Immature natural killer cell (primary cell): ENCODE measurements at regions not wholly inside any gene's neighbourhood (a gene's known extent, or its start where the extent isn't known, plus 50 kb on each side); places are given as distances from the start of the nearest gene placed in this dataset.

Experiments
- DNase-seq, 3 donors: peaks; one replicate each; pipeline ENCODE4 v3.0.0; 2022; ENCODE audit warnings: mixed read lengths in 1 of 3
- H3K27ac Mint-ChIP-seq, 6 donors: one replicate each; pipeline ENCODE4 v1.8.0; 2020; ENCODE audit warnings: mixed read lengths in 6 of 6, mild to moderate bottlenecking in 5 of 6, inconsistent platforms in 4 of 6, moderate library complexity in 3 of 6
- H3K27me3 Mint-ChIP-seq, 3 donors: one replicate each; pipeline ENCODE4 v1.8.0; 2020 to 2021; ENCODE audit warnings: low read depth in 3 of 3, mild to moderate bottlenecking in 3 of 3, mixed read lengths in 3 of 3, moderate library complexity in 3 of 3, inconsistent platforms in 1 of 3
- H3K36me3 Mint-ChIP-seq, 3 donors: one replicate each; pipeline ENCODE4 v1.8.0; 2020; ENCODE audit warnings: mixed read lengths in 3 of 3, inconsistent platforms in 2 of 3, mild to moderate bottlenecking in 2 of 3
- H3K4me1 Mint-ChIP-seq, 2 donors: one replicate each; pipeline ENCODE4 v1.8.0; 2020; ENCODE audit warnings: inconsistent platforms in 2 of 2, mild to moderate bottlenecking in 2 of 2, mixed read lengths in 2 of 2, moderate library complexity in 1 of 2
- H3K4me3 Mint-ChIP-seq, 5 donors: one replicate each; pipeline ENCODE4 v1.8.0; 2020; ENCODE audit warnings: mild to moderate bottlenecking in 5 of 5, mixed read lengths in 5 of 5, inconsistent platforms in 3 of 5, moderate library complexity in 3 of 5
- H3K9me3 Mint-ChIP-seq, 6 donors: one replicate each; pipeline ENCODE4 v1.8.0; 2020; ENCODE audit warnings: mild to moderate bottlenecking in 6 of 6, mixed read lengths in 6 of 6, inconsistent platforms in 4 of 6, moderate library complexity in 3 of 6

- DNase-seq = no peak
- H3K27me3 Mint-ChIP-seq = peaks cover 0 to 8% (median 5%) of the 10 kb centered on the region in 3 donors
- H3K36me3 Mint-ChIP-seq = no peaks in the 10 kb centered on the region
- H3K9me3 Mint-ChIP-seq = no peaks in the 10 kb centered on the region
- H3K4me1 Mint-ChIP-seq = no peaks in the 10 kb centered on the region
- H3K27ac Mint-ChIP-seq = no peak overlapping the region
- no peak overlapping the region for H3K4me3 Mint-ChIP-seq
Observed at GRCh38 chr2:238690511-238690910, 157.4 kb upstream of the TWIST2 start.

- Mint-ChIP-seq H3K36me3 (no peaks in the 10 kb centered on the region), H3K9me3 (no peaks in the 10 kb centered on the region), H3K4me1 (no peaks in the 10 kb centered on the region), H3K27me3 (peaks cover 0 to 5% (median 5%) of the 10 kb centered on the region in 3 donors), H3K27ac (no peak overlapping the region), H3K4me3 (no peak overlapping the region)
- DNase-seq = no peak
Observed at GRCh38 chr2:238691596-238692491, 156.0 kb upstream of the TWIST2 start.

- DNase-seq = no peak
- H3K9me3 Mint-ChIP-seq = no peaks in the 10 kb centered on the region
- H3K4me1 Mint-ChIP-seq = no peaks in the 10 kb centered on the region
- peaks cover 0 to 5% (median 5%) of the 10 kb centered on the region in 3 donors for H3K27me3 Mint-ChIP-seq
- no peak overlapping the region for H3K27ac Mint-ChIP-seq
- no peak overlapping the region for H3K4me3 Mint-ChIP-seq
- H3K36me3 Mint-ChIP-seq = no peaks in the 10 kb centered on the region
Observed at GRCh38 chr2:238692562-238692961, 155.3 kb upstream of the TWIST2 start.

- Mint-ChIP-seq H3K4me1 (no peaks in the 10 kb centered on the region), H3K27me3 (peaks cover 0 to 4% (median 3%) of the 10 kb centered on the region in 3 donors), H3K9me3 (no peaks in the 10 kb centered on the region)
Observed at GRCh38 chr2:238693337-238694093, 154.4 kb upstream of the TWIST2 start.

GRCh38 chr2:238694136-238694755 is 153.6 kb upstream of the TWIST2 start:
- no peaks in the 10 kb centered on the region for H3K36me3 Mint-ChIP-seq
- no peaks in the 10 kb centered on the region for H3K4me1 Mint-ChIP-seq
- H3K4me3 Mint-ChIP-seq = no peak overlapping the region
- no peaks in the 10 kb centered on the region for H3K9me3 Mint-ChIP-seq
- no peak for DNase-seq
- no peak overlapping the region for H3K27ac Mint-ChIP-seq
- peaks cover 0 to 4% (median 3%) of the 10 kb centered on the region in 3 donors for H3K27me3 Mint-ChIP-seq

More at GRCh38 chr2:238693337-238694093, 154.4 kb upstream of the TWIST2 start:
- Mint-ChIP-seq H3K27ac (no peak overlapping the region), H3K36me3 (no peaks in the 10 kb centered on the region), H3K4me3 (no peak overlapping the region)
- no peak for DNase-seq

GRCh38 chr2:238694922-238695321 is 153.0 kb upstream of the TWIST2 start:
- no peak for DNase-seq
- no peaks in the 10 kb centered on the region for H3K4me1 Mint-ChIP-seq
- H3K27ac Mint-ChIP-seq = no peak overlapping the region
- no peaks in the 10 kb centered on the region for H3K36me3 Mint-ChIP-seq
- H3K9me3 Mint-ChIP-seq = no peaks in the 10 kb centered on the region
- peaks cover 0 to 4% (median 3%) of the 10 kb centered on the region in 3 donors for H3K27me3 Mint-ChIP-seq
- no peak overlapping the region for H3K4me3 Mint-ChIP-seq

GRCh38 chr2:238695538-238695937 is 152.3 kb upstream of the TWIST2 start:
- H3K4me1 Mint-ChIP-seq = no peaks in the 10 kb centered on the region
- DNase-seq = no peak
- H3K4me3 Mint-ChIP-seq = no peak overlapping the region
- H3K9me3 Mint-ChIP-seq = no peaks in the 10 kb centered on the region
- H3K27me3 Mint-ChIP-seq = peaks cover 0 to 4% (median 3%) of the 10 kb centered on the region in 3 donors
- H3K36me3 Mint-ChIP-seq = no peaks in the 10 kb centered on the region
- no peak overlapping the region for H3K27ac Mint-ChIP-seq

GRCh38 chr2:238696331-238696730 is 151.6 kb upstream of the TWIST2 start:
- H3K27ac Mint-ChIP-seq = no peak overlapping the region
- H3K27me3 Mint-ChIP-seq = peaks cover 2 to 4% (median 3%) of the 10 kb centered on the region in 3 donors
- no peak for DNase-seq
- H3K9me3 Mint-ChIP-seq = no peaks in the 10 kb centered on the region
- no peaks in the 10 kb centered on the region for H3K4me1 Mint-ChIP-seq
- no peaks in the 10 kb centered on the region for H3K36me3 Mint-ChIP-seq
- H3K4me3 Mint-ChIP-seq = no peak overlapping the region

- no peak overlapping the region for H3K4me3 Mint-ChIP-seq
- H3K4me1 Mint-ChIP-seq = no peaks in the 10 kb centered on the region
- no peaks in the 10 kb centered on the region for H3K9me3 Mint-ChIP-seq
- H3K36me3 Mint-ChIP-seq = no peaks in the 10 kb centered on the region
- H3K27ac Mint-ChIP-seq = no peak overlapping the region
- H3K27me3 Mint-ChIP-seq = peaks cover 2 to 6% (median 3%) of the 10 kb centered on the region in 3 donors
- no peak for DNase-seq
Observed at GRCh38 chr2:238696786-238697185, 151.1 kb upstream of the TWIST2 start.

- Mint-ChIP-seq H3K4me1 (no peaks in the 10 kb centered on the region), H3K27ac (no peak overlapping the region), H3K36me3 (no peaks in the 10 kb centered on the region), H3K4me3 (no peak overlapping the region), H3K27me3 (peaks cover 3 to 5% (median 4%) of the 10 kb centered on the region in 3 donors), H3K9me3 (no peaks in the 10 kb centered on the region)
- DNase-seq = no peak
Observed at GRCh38 chr2:238697193-238698071, 150.5 kb upstream of the TWIST2 start.

GRCh38 chr2:238698072-238698352 is 149.9 kb upstream of the TWIST2 start:
- no peak for DNase-seq
- H3K27ac Mint-ChIP-seq = no peak overlapping the region
- H3K4me1 Mint-ChIP-seq = no peaks in the 10 kb centered on the region
- no peaks in the 10 kb centered on the region for H3K36me3 Mint-ChIP-seq
- H3K27me3 Mint-ChIP-seq = peaks cover 3 to 4% (median 3%) of the 10 kb centered on the region in 3 donors
- H3K9me3 Mint-ChIP-seq = no peaks in the 10 kb centered on the region
- no peak overlapping the region for H3K4me3 Mint-ChIP-seq

GRCh38 chr2:238698451-238699306 is 149.2 kb upstream of the TWIST2 start:
- no peak for DNase-seq
- Mint-ChIP-seq H3K4me1 (no peaks in the 10 kb centered on the region), H3K4me3 (no peak overlapping the region), H3K9me3 (no peaks in the 10 kb centered on the region), H3K27ac (no peak overlapping the region), H3K27me3 (peaks cover 3 to 4% (median 3%) of the 10 kb centered on the region in 3 donors), H3K36me3 (no peaks in the 10 kb centered on the region)
